ENCODE measurements at regions not wholly inside any gene's neighbourhood (a gene's known extent, or its start where the extent isn't known, plus 50 kb on each side); places are given as distances from the start of the nearest gene placed in this dataset.

DNA sequence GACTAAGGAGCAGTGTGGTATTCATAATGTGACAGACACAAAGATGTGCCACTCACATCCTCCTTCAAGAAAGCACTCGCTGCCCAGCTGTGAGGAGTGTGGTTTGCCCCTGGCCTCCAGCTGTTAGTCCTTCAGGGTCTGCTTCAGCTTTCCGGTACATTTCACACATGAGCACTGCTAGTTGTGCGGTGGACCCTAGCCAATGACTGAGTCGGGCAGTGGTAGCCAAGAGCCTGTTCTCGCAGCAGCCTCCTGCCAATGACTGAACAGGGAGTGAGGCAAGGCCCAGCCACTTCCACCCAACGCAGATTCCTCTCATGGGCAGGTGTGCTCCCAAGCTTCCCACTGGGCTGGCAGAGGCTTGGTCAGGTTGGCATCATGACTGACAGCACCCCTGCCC is 254.3 kb downstream of the RBM43 start:
- no peak for DNase-seq (ENCODE audit: extremely low read depth in 1 of 11, low read depth in 9 of 11, low spot score in 4 of 11)

DNA sequence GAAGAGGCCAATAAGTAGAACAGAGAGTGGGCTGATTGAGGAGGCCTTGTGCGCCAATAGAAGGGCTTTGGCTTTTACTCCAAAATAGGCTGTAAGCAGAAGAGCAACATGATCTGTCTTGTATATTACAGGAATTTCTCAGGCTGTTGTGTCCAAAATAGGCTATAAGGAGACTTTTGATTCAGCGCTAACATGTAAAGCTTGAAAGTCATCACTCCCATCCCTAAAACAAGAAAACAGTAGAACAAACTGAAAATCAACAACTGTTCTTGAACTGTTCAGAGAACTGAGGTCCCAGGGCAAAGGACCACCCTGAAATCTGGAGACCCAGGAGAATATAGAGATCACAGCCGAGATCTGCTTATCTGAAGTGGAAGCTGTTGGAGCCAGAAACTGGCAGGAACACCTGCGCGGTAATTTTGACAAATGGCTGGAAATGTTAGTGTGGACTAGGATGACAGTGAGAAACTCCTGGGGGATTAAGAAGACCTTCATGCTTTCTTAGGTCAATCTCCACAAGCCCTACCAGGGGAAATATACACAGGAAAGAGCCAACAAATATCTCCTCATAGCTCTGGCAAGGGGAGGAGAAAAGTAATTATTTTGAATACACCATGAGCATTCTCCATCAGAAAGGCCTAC is 258.6 kb downstream of the RBM43 start:
- DNase-seq (ENCODE audit: extremely low read depth in 1 of 11, low read depth in 9 of 11, low spot score in 4 of 11): no peak

DNA sequence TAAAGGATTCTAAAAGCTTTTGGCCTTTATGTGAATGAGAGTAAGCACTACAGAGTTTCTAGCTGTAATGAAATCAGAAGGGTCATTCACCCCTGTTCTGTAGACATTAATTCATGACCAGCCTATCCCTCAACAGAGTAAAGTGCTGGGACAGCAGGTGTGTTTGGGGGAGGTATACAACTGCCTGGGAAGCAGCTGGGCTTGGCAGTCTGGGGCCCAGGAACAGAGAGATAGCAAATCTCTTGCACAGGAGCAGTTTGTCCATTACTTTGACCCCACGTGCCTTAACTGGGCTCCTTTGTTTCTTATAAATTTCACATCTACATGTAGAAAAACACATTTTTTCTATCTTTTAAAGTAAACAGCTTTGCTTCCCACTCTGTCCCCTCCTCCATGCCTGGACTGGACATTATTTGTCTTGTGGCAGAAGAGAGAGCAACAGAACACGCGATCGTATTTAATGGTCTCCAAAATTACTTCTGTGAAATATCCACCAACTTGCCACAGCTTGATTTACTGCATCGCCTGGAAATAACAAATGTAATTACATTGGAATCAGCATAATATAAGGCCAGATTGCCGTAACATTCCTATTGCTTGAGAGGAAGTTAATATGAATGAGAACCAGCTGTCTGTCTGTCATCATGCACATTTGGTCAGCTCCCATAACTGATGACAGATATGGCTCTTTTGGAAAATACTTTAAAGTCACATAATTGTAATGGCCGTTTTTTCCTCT is 263.8 kb downstream of the RBM43 start:
- peak in 1 of 11 donors; percentile 35 for DNase-seq (ENCODE audit: extremely low read depth in 1 of 11, low read depth in 9 of 11, low spot score in 4 of 11)

DNA sequence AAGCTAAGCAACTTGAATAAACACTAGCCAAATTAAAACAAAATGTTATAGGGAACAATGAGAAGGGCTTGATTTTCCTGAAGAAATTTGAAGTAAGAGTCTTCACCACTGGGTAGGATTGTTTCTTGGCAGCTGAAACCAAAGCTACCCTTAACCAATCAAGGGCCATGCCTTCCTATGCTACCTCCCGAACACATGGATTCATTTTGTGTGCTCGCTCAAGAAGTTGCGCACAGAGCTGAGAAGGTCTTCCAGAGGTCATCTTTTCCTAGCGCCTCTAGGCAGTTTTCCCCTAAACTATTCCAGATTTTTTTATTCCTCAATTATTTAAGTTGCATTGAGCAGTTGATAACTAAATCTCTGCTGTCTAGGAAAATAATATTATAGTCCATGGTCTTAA is 264.6 kb downstream of the RBM43 start:
- no peak for DNase-seq (ENCODE audit: extremely low read depth in 1 of 11, low read depth in 9 of 11, low spot score in 4 of 11)

DNA sequence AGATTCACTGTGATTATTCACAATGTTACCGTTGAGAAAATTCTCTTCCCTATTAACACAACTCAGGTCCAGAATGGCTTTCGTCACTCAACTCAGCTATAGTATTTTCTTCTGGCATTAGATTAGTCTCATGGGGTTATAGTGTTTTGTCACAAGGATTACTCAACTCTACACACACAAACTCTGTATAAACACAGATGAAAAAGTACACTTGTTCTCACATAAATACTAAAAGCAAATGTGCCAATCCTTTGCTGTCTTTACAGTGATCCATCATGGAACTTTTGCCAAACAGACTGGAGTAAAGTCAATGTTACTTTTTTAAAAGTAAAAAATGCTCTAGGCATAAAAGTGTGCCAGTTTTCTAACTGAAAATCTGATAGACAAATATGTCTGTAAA is 267.6 kb downstream of the RBM43 start:
- DNase-seq (ENCODE audit: extremely low read depth in 1 of 11, low read depth in 9 of 11, low spot score in 4 of 11): no peak

DNA sequence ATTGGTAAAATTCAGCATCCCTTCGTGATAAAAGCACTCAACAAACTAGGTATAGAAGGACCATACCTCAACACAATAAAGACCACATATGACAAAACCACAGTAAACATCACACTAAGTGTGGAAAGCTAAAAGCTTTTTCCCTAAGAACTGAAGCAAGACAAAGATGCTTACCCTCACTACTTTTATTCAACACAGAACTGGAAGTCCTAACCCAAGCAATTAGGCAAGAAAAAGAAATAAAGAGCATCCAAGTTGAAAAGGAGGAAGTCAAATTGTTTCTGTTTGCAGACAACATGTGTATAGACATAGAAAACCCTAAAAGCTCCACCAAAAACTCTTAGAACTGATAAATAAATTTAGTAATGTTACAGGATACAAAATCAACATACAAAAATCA is 271.7 kb downstream of the RBM43 start:
- no peak for DNase-seq (ENCODE audit: extremely low read depth in 1 of 11, low read depth in 9 of 11, low spot score in 4 of 11)

DNA sequence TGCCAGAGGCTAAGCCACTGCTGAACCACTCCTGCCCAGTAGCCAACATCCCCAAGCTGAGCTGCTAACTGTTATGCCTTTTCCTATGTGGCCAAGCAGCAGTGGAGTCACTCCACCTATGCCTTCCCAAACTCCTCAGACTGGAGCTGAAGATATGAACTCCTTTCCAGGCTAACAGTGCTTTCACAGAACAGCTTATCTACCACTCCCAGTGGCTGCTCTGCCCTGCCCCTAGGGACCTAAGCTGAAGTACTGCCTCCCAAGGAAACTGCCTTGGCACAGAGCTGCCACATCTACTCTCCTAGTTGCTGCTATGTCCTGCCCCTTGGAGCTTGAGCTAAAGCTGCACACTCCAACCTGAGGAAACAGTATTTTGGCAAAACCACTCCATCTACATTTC is 275.9 kb downstream of the RBM43 start:
- DNase-seq (ENCODE audit: extremely low read depth in 1 of 11, low read depth in 9 of 11, low spot score in 4 of 11): no peak

DNA sequence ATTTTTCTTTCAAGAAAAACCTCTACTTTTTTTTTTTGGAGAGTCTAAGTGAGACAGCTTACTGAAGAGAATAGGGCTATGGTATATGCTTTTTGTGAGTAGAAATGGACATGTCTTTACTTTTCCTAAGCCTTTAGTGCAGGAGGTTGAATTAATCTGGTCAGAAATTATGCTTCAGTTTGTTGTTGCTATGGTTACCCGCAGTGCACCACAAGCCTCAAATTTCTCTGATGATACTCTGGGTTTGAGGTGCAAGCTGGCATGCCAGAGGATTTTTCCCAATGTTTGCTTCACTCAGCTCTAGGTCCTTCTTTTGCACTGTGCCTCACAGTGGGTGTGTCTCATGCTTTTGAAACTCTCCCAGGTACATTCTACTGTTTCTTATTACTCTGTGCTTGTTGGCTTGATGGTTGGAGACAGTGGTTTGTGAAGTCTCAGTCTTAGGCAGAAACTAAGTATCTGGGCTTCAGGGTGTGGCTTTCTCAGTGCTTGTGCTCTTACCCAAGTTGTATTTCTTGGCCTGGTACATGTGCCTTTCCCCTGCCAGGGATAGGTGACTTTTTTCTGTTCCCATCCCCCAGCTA is 278.3 kb downstream of the RBM43 start:
- no peak for DNase-seq (ENCODE audit: extremely low read depth in 1 of 11, low read depth in 9 of 11, low spot score in 4 of 11)

DNA sequence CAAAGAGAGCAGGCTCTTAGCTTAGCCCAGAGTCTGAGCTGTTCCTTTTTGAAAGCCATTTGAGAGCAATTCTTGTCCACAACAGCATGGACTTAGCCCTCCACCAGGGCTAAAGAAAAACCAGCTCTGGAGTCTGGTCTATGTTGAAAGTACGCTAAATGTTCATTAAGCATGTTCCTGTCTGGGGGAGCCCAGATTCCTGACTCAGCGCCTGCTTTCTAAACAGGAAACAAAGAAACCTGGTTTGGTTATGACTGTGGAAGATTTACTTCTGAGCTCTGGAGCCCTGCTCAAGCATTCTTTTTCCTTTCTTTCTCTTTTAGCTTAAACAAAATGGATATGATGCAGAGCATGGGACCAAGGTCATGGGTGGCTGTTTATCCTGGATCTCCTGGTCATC is 279.8 kb downstream of the RBM43 start:
- DNase-seq (ENCODE audit: extremely low read depth in 1 of 11, low read depth in 9 of 11, low spot score in 4 of 11): peak in 1 of 11 donors; percentile 31

DNA sequence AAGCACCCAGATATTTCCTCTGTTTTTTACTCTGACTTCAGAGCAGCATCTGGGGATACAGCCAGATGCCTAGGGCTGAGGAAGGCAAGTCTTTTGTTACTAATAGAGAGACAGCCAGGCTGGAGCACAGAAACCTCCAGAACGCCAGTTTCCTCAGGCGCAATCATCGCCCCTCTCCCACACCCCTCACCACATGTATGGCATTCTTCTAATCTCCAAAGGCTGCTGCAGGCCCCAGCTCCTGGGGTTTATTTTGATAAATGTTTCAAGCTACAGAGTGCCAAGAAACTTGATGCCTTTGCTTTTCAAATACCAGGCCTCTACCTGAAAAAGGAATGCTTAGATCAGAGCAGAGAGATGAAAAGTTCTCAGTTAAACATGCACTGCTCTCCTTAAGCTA is 283.6 kb downstream of the RBM43 start:
- DNase-seq (ENCODE audit: extremely low read depth in 1 of 11, low read depth in 9 of 11, low spot score in 4 of 11): no peak

DNA sequence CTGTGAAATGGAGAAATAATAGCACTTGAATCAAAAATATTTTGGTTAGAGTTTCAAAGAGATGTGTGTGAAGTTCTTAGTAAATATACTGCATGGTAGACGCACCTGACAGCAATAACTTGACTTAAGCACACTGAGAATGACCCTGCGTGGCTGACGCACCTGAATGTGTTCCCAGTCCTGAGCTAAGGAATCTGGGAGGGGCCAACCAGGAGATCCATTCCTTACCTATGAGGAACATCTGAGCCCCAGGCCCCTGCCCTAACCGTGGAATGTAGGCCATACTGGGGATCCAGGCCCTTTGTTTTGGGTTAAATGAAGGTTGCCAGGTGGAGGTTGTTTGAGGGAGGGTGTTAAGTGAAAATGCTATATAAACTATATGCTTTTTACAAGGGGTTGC is 284.4 kb downstream of the RBM43 start:
- DNase-seq (ENCODE audit: extremely low read depth in 1 of 11, low read depth in 9 of 11, low spot score in 4 of 11): no peak

DNA sequence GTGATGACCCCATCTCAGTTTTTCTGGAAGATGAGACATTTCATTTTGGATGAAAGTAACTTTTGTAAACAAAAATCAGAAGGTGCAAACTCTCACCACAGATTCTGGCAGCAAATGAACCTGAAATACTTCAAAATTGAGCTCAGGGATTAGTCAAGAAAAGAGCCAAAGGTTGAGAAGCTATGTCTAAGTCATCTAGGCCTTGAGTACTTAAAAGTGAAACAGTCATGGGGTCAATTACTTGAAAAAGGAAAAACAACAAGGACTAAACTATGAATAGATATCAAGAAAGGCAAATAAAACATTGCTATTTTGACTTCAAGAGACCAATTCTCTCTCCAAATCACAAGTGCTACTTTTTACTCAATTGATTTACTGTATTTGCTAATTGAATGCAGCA is 285.1 kb downstream of the RBM43 start:
- DNase-seq (ENCODE audit: extremely low read depth in 1 of 11, low read depth in 9 of 11, low spot score in 4 of 11): no peak

DNA sequence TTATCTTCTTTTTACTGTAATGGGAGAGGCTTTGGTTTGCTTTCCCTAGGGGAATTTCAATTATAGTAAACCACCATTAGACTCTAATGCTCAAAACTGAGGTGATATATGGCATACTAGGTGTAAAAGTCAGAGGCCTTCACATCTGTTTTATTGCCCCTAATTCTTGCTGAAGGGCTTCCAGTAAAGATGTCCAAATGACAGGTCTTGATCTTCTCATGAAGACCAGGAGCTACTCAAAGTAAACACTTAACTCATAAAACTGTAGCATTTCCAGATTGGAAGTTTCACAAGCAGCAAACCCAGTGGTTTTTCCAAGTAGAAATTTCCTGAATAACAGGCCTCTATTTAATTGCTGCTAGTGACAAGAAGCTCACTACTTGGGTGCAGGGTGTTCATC is 286.8 kb downstream of the RBM43 start:
- no peak for DNase-seq (ENCODE audit: extremely low read depth in 1 of 11, low read depth in 9 of 11, low spot score in 4 of 11)

DNA sequence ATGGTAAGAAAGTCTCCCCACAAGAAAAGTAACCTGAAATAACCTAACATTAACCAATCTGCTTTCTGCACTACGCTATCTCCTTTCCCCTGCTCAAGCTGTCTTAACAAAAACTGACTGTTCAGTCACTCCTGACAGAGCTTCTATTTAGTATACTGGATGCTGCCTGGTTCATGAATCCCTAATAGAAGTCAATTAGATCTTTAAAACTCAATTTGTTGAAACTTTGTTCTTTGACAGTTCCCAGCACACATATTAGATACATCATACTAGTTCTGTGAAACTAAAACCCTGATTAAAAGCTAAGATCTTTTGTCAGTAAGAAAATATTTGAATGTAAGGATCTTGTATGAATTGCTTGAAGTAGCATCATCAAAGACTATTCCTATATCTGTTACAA is 287.4 kb downstream of the RBM43 start:
- no peak for DNase-seq (ENCODE audit: extremely low read depth in 1 of 11, low read depth in 9 of 11, low spot score in 4 of 11)

DNA sequence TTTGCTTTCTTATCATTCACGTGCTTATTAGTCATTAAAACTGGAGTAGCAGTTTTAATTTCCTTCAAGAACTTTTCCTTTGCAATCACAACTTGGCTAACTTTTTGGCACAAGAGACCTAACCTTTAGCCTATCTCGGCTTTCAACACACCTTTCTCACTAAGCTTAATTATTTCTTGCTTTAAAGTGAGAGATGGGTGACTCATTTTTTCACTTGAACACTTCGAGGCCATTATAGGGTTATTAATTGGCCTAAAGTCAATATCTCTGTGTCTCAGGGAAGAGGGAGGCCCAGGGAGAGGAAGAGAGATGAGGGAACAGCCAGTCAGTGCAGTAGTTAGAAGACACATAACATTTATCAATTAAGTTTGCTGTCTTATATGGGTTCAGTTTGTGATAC is 289.8 kb downstream of the RBM43 start:
- DNase-seq (ENCODE audit: extremely low read depth in 1 of 11, low read depth in 9 of 11, low spot score in 4 of 11): no peak

DNA sequence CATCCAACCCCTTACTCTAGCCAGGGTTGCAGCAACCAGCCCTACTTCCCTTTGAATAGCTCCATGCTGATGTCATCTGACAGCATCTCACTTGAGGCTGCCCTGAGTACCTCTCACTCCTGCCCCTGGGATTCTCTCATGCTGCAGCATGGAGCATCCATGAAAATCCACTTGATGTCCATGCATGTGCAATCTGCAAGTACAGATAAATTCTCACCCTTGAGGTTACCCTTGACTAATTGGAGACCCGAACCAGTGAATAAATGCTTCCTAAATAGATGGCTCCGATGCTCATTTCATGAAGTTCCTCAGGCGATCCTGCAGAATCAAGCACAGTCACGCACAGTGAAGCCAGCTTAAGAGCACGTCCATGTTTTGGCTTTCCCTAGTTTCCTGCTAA is 298.3 kb downstream of the RBM43 start:
- no peak for DNase-seq (ENCODE audit: extremely low read depth in 1 of 11, low read depth in 9 of 11, low spot score in 4 of 11)

DNA sequence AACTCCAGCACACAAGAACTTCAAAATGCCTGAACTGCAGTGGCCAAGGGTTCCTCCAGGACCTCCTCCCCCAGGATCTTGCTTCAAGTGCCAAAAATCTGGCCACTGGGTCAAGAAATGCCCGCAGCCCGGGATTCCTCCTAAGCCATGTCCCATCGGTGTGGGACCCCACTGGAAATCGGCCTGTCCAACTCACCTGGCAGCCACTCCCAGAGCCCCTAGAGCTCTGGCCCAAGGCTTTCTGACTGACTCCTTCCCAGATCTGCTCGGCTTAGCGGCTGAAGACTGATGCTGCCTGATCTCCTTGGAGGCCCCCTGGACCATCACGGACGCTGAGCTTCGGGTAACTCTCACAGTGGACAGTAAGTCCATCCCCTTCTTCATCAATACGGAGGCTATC is 306.4 kb downstream of the RBM43 start:
- DNase-seq (ENCODE audit: extremely low read depth in 1 of 11, low read depth in 9 of 11, low spot score in 4 of 11): no peak

DNA sequence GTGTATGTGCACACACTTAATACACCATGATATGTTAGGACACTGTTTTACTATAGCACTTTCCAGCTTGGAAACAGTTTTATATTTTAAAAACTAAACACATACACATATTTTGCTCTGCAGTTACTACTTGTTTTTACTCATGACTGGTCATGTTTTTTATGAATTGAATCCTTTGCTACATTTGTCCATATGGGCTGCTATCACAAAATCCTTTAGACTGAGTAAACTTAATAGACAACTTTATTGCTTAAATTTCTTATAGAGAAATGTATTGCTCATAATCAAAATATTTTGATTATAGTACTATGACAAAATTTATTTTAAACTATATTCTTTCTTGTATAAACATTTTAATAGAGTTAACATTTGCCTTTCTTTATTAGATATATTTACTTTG is 314.8 kb downstream of the RBM43 start:
- no peak for DNase-seq (ENCODE audit: extremely low read depth in 1 of 11, low read depth in 9 of 11, low spot score in 4 of 11)

DNA sequence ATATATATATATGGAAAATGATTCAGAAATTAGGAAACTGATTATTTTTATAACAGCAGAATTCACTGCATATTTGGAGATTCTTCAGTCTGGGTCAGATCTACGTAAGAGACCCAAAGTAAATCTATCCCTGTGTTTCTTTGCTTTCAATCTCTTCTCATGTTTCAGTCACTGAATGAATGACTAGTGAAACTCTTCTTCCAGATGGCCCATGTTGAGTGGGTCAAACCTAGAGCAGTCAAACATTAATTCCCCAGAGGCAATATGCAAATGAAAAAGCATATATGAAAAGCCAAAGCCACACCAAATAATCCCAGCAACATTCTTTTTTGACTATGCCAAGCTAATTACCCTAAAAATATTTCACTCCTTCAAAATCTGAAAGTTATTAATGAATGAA is 317.3 kb downstream of the RBM43 start:
- DNase-seq (ENCODE audit: extremely low read depth in 1 of 11, low read depth in 9 of 11, low spot score in 4 of 11): no peak

DNA sequence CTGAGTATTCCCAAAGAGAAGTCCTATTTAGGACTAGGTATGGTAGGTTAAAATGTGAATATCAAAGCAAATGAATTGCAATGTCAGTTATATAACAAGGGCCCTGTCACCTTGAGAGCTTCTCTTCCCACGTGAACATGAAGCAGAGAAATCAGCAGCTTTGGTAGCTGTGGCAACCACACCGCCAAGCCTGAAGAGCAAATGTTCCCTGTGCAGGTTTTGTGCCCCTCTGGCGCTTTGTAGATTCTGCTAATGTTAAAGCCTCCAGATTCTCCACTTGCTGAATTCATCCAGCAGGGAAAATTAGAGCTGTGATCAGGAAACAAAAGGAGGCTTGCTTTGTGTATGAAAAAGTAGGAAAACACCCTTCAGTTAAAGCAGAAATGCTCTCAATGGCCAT is 322.6 kb downstream of the RBM43 start:
- no peak for DNase-seq (ENCODE audit: extremely low read depth in 1 of 11, low read depth in 9 of 11, low spot score in 4 of 11)

DNA sequence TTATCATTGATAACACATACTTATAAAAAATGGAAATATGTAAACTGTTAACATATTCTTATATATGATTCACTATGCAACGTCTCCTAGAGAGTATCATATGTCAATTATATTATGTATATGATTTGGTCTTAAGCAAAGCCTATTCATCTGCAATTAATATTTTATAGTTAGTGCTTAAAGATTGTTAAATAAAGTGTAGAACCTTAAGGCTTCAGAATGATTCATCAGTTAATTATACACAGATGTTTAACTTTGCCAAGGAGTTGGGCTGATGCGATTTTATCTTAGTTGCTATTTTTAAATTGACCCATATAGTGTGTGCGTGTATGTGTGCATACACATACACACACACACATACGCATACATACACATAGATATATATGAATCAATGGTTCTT is 323.1 kb downstream of the RBM43 start:
- DNase-seq (ENCODE audit: extremely low read depth in 1 of 11, low read depth in 9 of 11, low spot score in 4 of 11): no peak

Measured in renal cortex interstitium (tissue), 11 donors.